ENCODE measurements at regions not wholly inside any gene's neighbourhood (a gene's known extent, or its start where the extent isn't known, plus 50 kb on each side); places are given as distances from the start of the nearest gene placed in this dataset.

GRCh38 chr3:88262527-88262926, 112.8 kb downstream of the C3orf38 start:
- ChIA-PET CTCF (no interaction called here), POLR2A (no interaction called here)

GRCh38 chr3:88263417-88264100, 113.8 kb downstream of the C3orf38 start:
- CTCF ChIA-PET, result no interaction called here

More at GRCh38 chr3:88262527-88262926, 112.8 kb downstream of the C3orf38 start:
- Histone ChIP-seq H3K9me3 (ENCODE audit: control insufficient read depth, insufficient read depth, low read depth, low read length) (no peaks in the 10 kb centered on the region), H3K27ac (ENCODE audit: extremely low read depth, low read depth, low read length) (no peak overlapping the region), H3K4me1 (ENCODE audit: control insufficient read depth, insufficient read depth, low read length) (no peaks in the 10 kb centered on the region), H3K4me3 (ENCODE audit: low read depth, low read length) (no peak overlapping the region), H3K36me3 (ENCODE audit: control insufficient read depth in 2 of 2, insufficient read depth in 1 of 2, low read length in 2 of 2) (no peaks in the 10 kb centered on the region)
- no peak for TF ChIP-seq ZNF560 (tag by site-specific recombination; IDR thresholded peaks at IDR 0.05; ENCODE audit: borderline replicate concordance)
- TF ChIP-seq, protein P1, sequence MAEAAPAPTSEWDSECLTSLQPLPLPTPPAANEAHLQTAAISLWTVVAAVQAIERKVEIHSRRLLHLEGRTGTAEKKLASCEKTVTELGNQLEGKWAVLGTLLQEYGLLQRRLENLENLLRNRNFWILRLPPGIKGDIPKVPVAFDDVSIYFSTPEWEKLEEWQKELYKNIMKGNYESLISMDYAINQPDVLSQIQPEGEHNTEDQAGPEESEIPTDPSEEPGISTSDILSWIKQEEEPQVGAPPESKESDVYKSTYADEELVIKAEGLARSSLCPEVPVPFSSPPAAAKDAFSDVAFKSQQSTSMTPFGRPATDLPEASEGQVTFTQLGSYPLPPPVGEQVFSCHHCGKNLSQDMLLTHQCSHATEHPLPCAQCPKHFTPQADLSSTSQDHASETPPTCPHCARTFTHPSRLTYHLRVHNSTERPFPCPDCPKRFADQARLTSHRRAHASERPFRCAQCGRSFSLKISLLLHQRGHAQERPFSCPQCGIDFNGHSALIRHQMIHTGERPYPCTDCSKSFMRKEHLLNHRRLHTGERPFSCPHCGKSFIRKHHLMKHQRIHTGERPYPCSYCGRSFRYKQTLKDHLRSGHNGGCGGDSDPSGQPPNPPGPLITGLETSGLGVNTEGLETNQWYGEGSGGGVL (tag by site-specific recombination; IDR thresholded peaks at IDR 0.05), result no peak
- TF ChIP-seq ZNF391 (tag by site-specific recombination; IDR thresholded peaks at IDR 0.05; ENCODE audit: borderline replicate concordance, low read depth), result no peak
- no peak for TF ChIP-seq EGR2 (tag by site-specific recombination; IDR thresholded peaks at IDR 0.05; ENCODE audit: low read depth)
- TF ChIP-seq ZNF660 (tag by site-specific recombination; IDR thresholded peaks at IDR 0.05), result no peak

DNA sequence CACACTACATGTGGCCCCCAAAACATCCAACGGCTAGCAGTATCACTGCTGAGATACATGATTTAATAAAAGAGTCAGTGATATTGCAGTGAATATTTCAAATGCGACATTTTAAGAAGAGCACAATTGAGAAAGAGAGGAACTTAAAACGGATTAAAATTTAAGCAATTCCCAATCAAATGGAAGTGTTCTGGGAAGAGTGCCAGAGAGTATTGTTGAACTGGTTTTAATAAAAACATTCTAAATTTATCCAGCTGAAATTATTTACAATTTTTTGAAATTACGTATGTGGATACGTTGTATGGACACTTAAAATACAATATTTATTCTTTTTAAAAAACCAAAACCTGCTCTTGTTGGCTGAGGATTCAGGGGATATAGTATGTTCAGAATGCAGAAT, 117.7 kb downstream of the C3orf38 start:
- POLR2A ChIA-PET, result no interaction called here
- TF ChIP-seq SCRT1 (tag by site-specific recombination; IDR thresholded peaks at IDR 0.05; ENCODE audit: borderline replicate concordance) (no peak), ZNF626 (tag by site-specific recombination; IDR thresholded peaks at IDR 0.05) (no peak), IKZF3 (tag by site-specific recombination; IDR thresholded peaks at IDR 0.05) (no peak), ZNF37A (tag by site-specific recombination; IDR thresholded peaks at IDR 0.05) (no peak)
- CTCF ChIA-PET, result no interaction called here

More at GRCh38 chr3:88263417-88264100, 113.8 kb downstream of the C3orf38 start:
- POLR2A ChIA-PET, result no interaction called here
- TF ChIP-seq, protein P2, sequence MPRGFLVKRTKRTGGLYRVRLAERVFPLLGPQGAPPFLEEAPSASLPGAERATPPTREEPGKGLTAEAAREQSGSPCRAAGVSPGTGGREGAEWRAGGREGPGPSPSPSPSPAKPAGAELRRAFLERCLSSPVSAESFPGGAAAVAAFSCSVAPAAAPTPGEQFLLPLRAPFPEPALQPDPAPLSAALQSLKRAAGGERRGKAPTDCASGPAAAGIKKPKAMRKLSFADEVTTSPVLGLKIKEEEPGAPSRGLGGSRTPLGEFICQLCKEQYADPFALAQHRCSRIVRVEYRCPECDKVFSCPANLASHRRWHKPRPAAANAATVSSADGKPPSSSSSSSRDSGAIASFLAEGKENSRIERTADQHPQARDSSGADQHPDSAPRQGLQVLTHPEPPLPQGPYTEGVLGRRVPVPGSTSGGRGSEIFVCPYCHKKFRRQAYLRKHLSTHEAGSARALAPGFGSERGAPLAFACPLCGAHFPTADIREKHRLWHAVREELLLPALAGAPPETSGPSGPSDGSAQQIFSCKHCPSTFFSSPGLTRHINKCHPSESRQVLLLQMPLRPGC (tag by site-specific recombination; IDR thresholded peaks at IDR 0.05), result 0 out of 2 replicates have a peak, but pooled peaks have one; percentile 33
- TF ChIP-seq ZNF629 (tag by site-specific recombination; IDR thresholded peaks at IDR 0.05) (peak; percentile 76), ZEB2 (tag by site-specific recombination; IDR thresholded peaks at IDR 0.05) (peak; percentile 36; the same call in 1 of the 2 replicates)
- TF ChIP-seq, protein P3, sequence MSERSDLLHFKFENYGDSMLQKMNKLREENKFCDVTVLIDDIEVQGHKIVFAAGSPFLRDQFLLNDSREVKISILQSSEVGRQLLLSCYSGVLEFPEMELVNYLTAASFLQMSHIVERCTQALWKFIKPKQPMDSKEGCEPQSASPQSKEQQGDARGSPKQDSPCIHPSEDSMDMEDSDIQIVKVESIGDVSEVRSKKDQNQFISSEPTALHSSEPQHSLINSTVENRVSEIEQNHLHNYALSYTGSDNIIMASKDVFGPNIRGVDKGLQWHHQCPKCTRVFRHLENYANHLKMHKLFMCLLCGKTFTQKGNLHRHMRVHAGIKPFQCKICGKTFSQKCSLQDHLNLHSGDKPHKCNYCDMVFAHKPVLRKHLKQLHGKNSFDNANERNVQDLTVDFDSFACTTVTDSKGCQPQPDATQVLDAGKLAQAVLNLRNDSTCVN (tag by site-specific recombination; optimal IDR thresholded peaks at IDR 0.05), result no peak
- Histone ChIP-seq H3K36me3 (ENCODE audit: control insufficient read depth in 2 of 2, insufficient read depth in 1 of 2, low read length in 2 of 2) (no peaks in the 10 kb centered on the region), H3K9me3 (ENCODE audit: control insufficient read depth, insufficient read depth, low read depth, low read length) (no peaks in the 10 kb centered on the region), H3K4me3 (ENCODE audit: low read depth, low read length) (no peak overlapping the region), H3K27ac (ENCODE audit: extremely low read depth, low read depth, low read length) (no peak overlapping the region), H3K4me1 (ENCODE audit: control insufficient read depth, insufficient read depth, low read length) (no peaks in the 10 kb centered on the region)

DNA sequence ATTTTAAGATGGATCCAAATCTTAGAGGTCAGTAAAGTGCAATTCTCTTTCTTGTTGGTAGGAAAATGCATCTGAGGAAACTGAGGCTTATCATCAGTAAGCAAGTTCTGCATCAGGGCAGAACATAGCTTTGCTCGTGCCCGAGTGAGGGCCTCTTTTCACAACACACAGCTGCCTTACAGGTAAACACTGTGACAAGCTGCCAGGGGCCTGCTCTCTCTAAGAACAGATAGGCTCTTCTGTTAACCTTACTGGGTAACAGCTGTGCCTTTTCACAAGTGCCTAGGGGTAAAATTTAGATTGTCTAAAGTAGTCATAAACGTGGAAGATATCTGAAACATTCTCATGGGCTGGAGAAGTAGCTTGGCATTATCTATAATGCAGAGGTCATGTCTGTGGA, 118.1 kb downstream of the C3orf38 start:
- no peaks in the 10 kb centered on the region for H3K4me1 ChIP-seq (ENCODE audit: control insufficient read depth, insufficient read depth, low read length)
- POLR2A ChIA-PET, result no interaction called here
- H3K27ac ChIP-seq (ENCODE audit: extremely low read depth, low read depth, low read length), result no peak overlapping the region
- H3K4me3 ChIP-seq (ENCODE audit: low read depth, low read length), result no peak overlapping the region
- no peaks in the 10 kb centered on the region for H3K36me3 ChIP-seq (ENCODE audit: control insufficient read depth in 2 of 2, insufficient read depth in 1 of 2, low read length in 2 of 2)
- CTCF ChIA-PET, result no interaction called here
- H3K9me3 ChIP-seq (ENCODE audit: control insufficient read depth, insufficient read depth, low read depth, low read length), result no peaks in the 10 kb centered on the region
- TF ChIP-seq, protein P4, sequence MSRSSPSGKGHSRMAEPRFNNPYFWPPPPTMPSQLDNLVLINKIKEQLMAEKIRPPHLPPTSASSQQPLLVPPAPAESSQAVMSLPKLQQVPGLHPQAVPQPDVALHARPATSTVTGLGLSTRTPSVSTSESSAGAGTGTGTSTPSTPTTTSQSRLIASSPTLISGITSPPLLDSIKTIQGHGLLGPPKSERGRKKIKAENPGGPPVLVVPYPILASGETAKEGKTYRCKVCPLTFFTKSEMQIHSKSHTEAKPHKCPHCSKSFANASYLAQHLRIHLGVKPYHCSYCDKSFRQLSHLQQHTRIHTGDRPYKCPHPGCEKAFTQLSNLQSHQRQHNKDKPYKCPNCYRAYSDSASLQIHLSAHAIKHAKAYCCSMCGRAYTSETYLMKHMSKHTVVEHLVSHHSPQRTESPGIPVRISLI (tag by site-specific recombination; IDR thresholded peaks at IDR 0.05), result no peak
- no peak for TF ChIP-seq KLF7 (tag by site-specific recombination; IDR thresholded peaks at IDR 0.05; ENCODE audit: borderline replicate concordance)
- no peak for TF ChIP-seq ZNF433 (tag by site-specific recombination; IDR thresholded peaks at IDR 0.05; ENCODE audit: low read depth)
- TF ChIP-seq, protein P2 (tag by site-specific recombination; IDR thresholded peaks at IDR 0.05), result no peak
- TF ChIP-seq ZNF155 (tag by site-specific recombination; IDR thresholded peaks at IDR 0.05), result no peak
- TF ChIP-seq ZNF18 (tag by site-specific recombination; IDR thresholded peaks at IDR 0.05), result no peak

More for the DNA sequence above, 117.7 kb downstream of the C3orf38 start:
- Histone ChIP-seq H3K4me3 (ENCODE audit: low read depth, low read length) (no peak overlapping the region), H3K27ac (ENCODE audit: extremely low read depth, low read depth, low read length) (no peak overlapping the region), H3K4me1 (ENCODE audit: control insufficient read depth, insufficient read depth, low read length) (no peaks in the 10 kb centered on the region), H3K36me3 (ENCODE audit: control insufficient read depth in 2 of 2, insufficient read depth in 1 of 2, low read length in 2 of 2) (no peaks in the 10 kb centered on the region), H3K9me3 (ENCODE audit: control insufficient read depth, insufficient read depth, low read depth, low read length) (no peaks in the 10 kb centered on the region)

Measured in HEK293 (cell line).